ENCODE measurements at regions not wholly inside any gene's neighbourhood (a gene's known extent, or its start where the extent isn't known, plus 50 kb on each side); places are given as distances from the start of the nearest gene placed in this dataset.

DNA sequence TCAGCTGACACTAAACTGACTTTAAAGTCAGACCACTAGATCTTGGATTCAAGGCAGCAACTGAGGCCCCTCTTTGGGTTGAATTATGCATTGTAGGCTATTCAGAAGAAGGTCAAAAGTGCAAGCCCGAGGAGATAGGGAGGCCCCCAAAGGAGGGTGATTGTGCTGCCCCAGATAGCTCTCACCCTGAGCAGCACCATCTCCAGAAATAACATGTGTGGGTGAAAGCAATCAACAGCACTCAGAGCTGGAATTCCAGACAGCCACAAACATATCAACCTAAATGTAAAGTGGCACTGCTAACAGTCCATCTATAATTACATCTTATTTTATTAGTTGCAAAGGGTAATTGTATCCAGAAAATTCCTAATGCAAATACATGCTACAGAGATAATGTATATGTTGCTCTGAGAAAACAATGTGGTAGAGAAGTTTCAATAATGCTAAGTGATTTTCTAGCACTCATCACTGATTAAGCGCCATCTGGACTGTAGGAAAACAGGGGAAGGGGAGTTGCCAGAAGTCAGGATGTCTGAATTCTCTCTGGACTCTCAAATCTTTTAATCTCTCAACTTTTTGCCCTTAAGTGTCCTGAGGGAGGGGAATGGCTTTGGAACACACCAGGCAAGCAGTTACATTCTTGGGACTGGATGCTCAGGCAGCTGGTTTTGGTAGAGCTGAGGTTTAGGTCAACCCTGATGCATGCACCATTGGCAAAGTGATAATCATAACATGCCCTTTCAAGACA lies 61.8 kb upstream of the SFRP2 start:
- no peak for DNase-seq (ENCODE audit: low read depth)

DNA sequence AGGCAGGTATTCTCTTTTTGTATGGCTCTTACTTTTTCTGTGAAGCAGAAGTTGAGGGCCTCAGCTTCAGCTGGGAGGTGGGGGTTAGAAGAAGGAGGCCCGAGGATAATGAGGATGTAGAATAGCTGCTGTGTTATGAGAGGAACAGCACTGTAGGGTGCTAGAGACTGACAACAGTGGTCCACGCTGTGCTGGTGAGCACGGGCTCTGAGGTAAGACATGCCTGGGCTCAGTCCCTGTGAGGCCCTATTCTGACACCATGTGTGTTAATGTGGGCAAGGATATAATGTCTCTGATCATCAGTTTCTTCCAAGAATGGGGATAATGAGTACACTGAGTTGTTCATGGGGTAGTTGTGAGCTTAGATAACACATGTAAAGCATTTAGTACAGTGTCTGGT lies 55.3 kb upstream of the SFRP2 start:
- DNase-seq (ENCODE audit: low read depth) = no peak

Data from stromal cell of bone marrow (primary cell).